NCI-H2081 (cell line): ENCODE measurements at regions not wholly inside any gene's neighbourhood (a gene's known extent, or its start where the extent isn't known, plus 50 kb on each side); places are given as distances from the start of the nearest gene placed in this dataset.

ENCODE experiments used
- DNase-seq, 2 experiments: peaks; one replicate each; lab custom pipeline; 2025; lab: John Stamatoyannopoulos, UW

GRCh38 chr14:97524589-97525319 lies 727.6 kb downstream of the VRK1 start:
- no peak for DNase-seq

- DNase-seq, result no peak
These were observed 730.8 kb downstream of the VRK1 start for GRCh38 chr14:97527993-97528392.

- DNase-seq, result no peak
These were observed 734.9 kb downstream of the VRK1 start for GRCh38 chr14:97532052-97532451.

GRCh38 chr14:97536421-97536820 lies 739.2 kb downstream of the VRK1 start:
- no peak for DNase-seq

DNA sequence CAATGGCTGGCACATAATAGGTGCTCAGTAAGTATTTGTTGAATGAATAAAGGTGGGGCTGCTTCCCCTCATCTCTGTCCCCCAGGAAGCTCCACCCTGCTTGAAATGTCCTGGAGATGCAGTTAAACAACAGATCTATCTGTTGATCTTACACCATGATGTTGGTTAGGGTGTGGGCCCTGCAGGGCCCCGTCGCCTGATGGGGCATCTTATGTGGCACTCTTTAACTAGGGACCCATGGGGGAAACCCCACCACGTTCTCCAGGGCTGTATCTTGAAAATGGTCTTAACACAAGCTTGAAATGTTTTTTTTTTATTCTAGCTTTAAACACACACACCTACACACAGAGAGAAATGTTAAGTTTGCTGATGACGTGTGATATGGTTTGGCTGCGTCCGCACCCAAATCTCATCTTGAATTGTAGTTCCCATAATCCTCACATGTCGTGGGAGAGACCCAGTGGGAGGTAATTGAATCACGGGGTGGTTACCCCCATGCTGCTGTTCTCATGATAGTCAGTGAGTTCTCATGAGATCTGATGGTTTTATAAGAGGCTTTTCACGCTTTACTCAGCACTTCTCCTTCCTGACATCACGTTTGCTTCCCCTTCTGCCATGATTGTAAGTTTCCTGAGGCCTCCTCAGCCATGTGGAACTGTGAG lies 741.7 kb downstream of the VRK1 start:
- no peak for DNase-seq

DNA sequence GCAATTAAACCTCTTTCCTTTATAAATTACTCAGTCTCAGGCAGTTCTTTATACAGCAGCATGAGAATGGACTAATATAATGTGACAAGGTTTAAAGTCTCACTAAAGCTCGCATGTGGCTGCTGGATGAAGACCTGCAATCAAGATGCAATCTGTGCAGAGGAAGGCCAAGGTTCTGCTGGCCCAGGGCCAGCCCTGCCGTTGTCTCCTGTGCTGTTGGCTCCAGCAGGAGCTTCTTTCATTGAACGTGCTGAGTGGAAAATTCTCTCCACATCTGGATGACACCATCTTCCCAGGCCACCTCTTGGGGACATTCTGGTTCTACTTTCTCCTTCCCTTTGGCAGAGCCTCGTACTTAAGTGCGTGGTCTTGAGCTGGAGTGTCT lies 742.2 kb downstream of the VRK1 start:
- no peak for DNase-seq

DNA sequence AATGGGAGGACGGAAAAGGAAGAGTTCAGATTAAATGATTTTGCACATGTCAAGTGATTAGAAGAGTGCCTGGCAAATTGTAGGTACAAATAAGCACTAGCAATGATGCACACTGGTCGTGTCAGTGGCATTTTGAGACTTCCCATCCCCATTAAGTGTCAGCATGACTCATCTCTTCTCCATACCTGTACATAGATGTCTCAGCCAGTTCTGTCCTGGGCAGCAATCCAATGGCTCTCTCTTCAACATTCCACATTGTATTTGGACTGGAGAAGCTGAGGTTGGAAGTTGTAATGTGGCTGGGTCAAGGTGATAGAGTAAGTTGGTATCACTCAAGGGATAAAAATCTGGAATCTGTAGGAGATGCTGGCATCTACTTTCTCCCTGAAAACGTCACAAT lies 742.7 kb downstream of the VRK1 start:
- no peak for DNase-seq

- DNase-seq, result no peak
These were observed 746.0 kb downstream of the VRK1 start for GRCh38 chr14:97543221-97543620.

- DNase-seq, result no peak
These were observed 746.6 kb downstream of the VRK1 start for GRCh38 chr14:97543816-97544215.

- DNase-seq, result no peak
These were observed 747.4 kb downstream of the VRK1 start for GRCh38 chr14:97544571-97544970.

DNA sequence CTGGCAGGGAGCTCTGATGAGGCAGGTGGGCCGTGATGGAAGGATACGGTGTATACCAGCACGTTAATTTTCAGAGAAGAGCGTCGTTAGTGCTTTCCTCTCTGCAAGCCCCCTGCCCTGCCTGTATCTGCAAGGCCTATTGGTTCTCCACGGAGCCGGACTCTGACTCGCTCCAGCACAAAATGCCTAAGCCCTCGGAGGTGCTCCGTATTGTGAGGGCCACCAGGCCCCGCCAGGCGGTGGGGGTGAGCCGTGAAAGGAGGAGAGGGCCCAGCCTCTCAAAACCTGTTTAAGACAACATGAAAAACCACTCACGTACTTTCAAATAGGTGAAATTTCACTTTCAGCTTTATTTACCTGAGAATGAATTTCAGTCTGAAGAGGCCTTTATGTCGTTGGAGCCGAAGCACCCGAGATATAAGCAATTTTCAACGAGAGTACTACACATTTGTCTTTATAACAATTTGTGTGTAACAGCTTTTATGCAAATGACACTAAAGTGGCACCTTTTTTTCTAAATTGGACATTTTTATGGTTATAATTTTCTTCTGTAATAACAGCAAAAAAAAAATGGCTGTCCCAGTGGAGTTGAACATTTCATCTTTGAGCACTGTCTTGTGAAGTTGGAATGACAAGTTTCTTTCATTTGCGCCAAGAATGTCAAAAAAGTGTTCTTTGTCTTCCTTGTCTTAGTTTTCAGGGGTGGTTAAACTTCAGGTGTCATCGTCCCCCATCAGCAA lies 749.5 kb downstream of the VRK1 start:
- no peak for DNase-seq

- DNase-seq, result no peak
These were observed 753.3 kb downstream of the VRK1 start for GRCh38 chr14:97550463-97550862.

DNA sequence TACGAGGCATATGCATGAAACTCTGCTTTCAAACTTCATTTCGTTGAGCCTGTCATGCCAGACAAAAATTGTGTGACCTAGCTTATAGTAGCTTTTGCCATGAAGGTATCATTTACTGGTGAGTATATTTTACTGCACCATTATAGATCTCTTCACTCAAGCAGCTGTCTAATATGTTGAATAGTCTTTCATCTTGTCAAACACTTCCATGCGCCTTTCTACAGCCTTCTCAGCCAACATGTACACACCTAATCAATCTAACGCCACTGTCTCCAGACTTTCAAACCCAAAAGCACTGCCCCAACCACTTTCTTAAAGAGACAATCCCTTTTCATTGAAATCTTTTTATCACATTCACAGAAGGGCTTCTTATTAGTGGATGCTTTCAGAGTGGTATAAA lies 757.4 kb downstream of the VRK1 start:
- no peak for DNase-seq

DNA sequence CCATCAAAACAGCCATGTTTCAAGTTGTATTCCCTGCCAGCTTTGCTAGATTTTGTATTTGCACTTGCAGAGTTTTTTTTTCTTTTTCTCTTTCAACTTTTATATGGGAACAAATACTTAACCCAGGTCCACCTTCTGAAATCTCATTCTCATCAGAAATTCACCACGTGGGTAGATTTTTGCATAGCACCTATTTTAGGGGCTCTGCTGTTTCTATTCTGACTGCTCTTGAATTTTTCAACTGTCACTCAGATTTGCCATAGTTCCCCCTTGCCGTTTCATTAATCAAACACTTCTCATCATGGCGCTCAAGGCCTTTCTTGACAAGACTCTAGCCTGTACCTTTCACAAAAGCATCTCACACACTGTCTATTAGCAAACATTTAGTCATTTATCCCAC lies 767.2 kb downstream of the VRK1 start:
- no peak for DNase-seq

GRCh38 chr14:97571201-97571600 lies 774.0 kb downstream of the VRK1 start:
- no peak for DNase-seq

- DNase-seq, result no peak
These were observed 774.8 kb downstream of the VRK1 start for GRCh38 chr14:97571866-97572555.

GRCh38 chr14:97572583-97573458 lies 775.6 kb downstream of the VRK1 start:
- DNase-seq, result no peak

GRCh38 chr14:97575677-97576076 lies 778.5 kb downstream of the VRK1 start:
- DNase-seq, result no peak

- DNase-seq, result no peak
These were observed 781.9 kb downstream of the VRK1 start for GRCh38 chr14:97578982-97579548.

DNA sequence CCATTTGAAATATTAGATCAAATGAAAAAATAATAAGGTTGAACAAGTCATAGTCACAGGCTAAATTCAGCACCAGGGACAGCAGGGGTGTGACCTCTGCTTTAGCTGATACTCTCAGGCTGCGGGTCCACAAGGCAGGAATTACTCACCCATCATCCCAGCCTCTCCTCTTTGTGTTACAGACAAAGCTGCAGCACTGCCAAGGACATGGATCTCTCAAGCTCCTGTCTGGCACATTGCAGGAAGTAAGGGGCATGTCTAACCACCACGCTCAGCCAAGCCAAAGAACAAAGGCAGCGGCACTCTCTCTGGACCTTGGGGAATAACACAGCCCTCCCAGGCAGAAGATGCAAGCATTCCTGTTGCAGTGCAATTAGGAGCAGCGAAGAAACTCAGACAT lies 783.8 kb downstream of the VRK1 start:
- DNase-seq, result no peak

DNA sequence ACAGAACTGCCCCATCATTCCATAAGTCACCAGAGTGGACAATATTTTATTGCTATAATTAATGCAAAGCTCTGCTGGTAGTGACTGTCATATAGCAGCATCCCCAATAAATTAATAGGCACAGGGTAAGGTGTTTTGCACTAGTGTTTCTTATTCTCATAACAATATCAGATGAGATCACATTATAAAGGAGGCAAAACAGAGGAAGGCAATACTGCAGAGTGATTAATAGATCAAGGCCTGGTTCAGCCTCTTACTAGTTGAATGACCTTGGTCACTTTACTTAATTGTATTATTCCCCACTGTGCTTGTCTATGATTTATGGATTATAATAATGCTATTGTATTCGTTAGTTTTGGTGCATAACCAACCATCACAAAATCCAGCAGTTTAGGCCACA lies 784.8 kb downstream of the VRK1 start:
- DNase-seq, result no peak
